Loucy (cell line): ENCODE measurements at regions not wholly inside any gene's neighbourhood (a gene's known extent, or its start where the extent isn't known, plus 50 kb on each side); places are given as distances from the start of the nearest gene placed in this dataset.

Source experiments
- H2AFZ ChIP-seq: fragments of 200-600 bp; sonication (generic); 2 replicates; pipeline ENCODE4 v1.6.0; 2016; ENCODE audit warnings: antibody characterized with exemption, mild to moderate bottlenecking, low read length, moderate library complexity
- H3F3A ChIP-seq: fragments of 200-600 bp; 2 replicates; pipeline ENCODE4 v1.6.0; 2016; ENCODE audit warnings: antibody characterized with exemption, low read depth, mild to moderate bottlenecking
- H3K27me3 ChIP-seq: fragments of 200-600 bp; sonication (generic); 2 replicates; pipeline ENCODE4 v1.6.1; 2014; ENCODE audit warnings: low read length, mild to moderate bottlenecking; ENCODE audit not compliant: insufficient read depth, poor library complexity, severe bottlenecking
- H3K36me3 ChIP-seq: fragments of 200-600 bp; sonication (generic); 2 replicates; pipeline ENCODE4 v1.6.1; 2016; ENCODE audit warnings: low read length; ENCODE audit not compliant: insufficient read depth
- H3K4me1 ChIP-seq: fragments of 200-600 bp; sonication (generic); 2 replicates; pipeline ENCODE4 v1.5.1; 2014; ENCODE audit warnings: low read length, mild to moderate bottlenecking; ENCODE audit not compliant: insufficient read depth, poor library complexity, severe bottlenecking
- H3K4me2 ChIP-seq: fragments of 200-600 bp; sonication (generic); 2 replicates; pipeline ENCODE4 v1.6.0; 2014; ENCODE audit warnings: antibody characterized with exemption, low read length, low read depth, mild to moderate bottlenecking; ENCODE audit not compliant: poor library complexity, severe bottlenecking
- H3K4me3 ChIP-seq: fragments of 200-600 bp; sonication (generic); 2 replicates; pipeline ENCODE4 v1.5.1; 2014; ENCODE audit warnings: low read length, mild to moderate bottlenecking, mixed read lengths; ENCODE audit not compliant: poor library complexity, severe bottlenecking
- H3K79me2 ChIP-seq: fragments of 200-600 bp; sonication (generic); 2 replicates; pipeline ENCODE4 v1.6.1; 2014; ENCODE audit warnings: low read length; ENCODE audit not compliant: insufficient read depth
- H3K9ac ChIP-seq: fragments of 200-600 bp; sonication (generic); 2 replicates; pipeline ENCODE4 v1.6.0; 2014; ENCODE audit warnings: mild to moderate bottlenecking, low read depth, low read length, moderate library complexity; ENCODE audit not compliant: poor library complexity, severe bottlenecking
- H3K9me2 ChIP-seq: fragments of 200-600 bp; sonication (generic); replicated peaks from 2 replicates; pipeline ENCODE4 v1.6.1; 2016; ENCODE audit warnings: low read depth, low read length, mixed read lengths
- H3K9me3 ChIP-seq: fragments of 200-600 bp; sonication (generic); 2 replicates; pipeline ENCODE4 v1.6.1; 2014; ENCODE audit warnings: mild to moderate bottlenecking, antibody characterized with exemption, low read length, low read depth; ENCODE audit not compliant: insufficient read depth
- H4K20me1 ChIP-seq: fragments of 200-600 bp; sonication (generic); 2 replicates; pipeline ENCODE4 v1.6.0; 2014; ENCODE audit warnings: antibody characterized with exemption, low read length, mild to moderate bottlenecking; ENCODE audit not compliant: insufficient read depth, poor library complexity, severe bottlenecking
- CTCF ChIP-seq: fragments of 200-600 bp; sonication (generic); conservative IDR thresholded peaks from 2 replicates; pipeline ENCODE4 v1.5.1; 2014; ENCODE audit warnings: mild to moderate bottlenecking, antibody characterized with exemption, low read length
- EZH2phosphoT487 ChIP-seq: fragments of 200-600 bp; IDR thresholded peaks from 2 replicates; pipeline ENCODE4 v1.6.1; 2018; ENCODE audit warnings: antibody characterized with exemption, mild to moderate bottlenecking, moderate library complexity, borderline replicate concordance

- H2AFZ ChIP-seq, result no peak overlapping the region
- H3K79me2 ChIP-seq, result no peaks in the 10 kb centered on the region
- H3K4me3 ChIP-seq, result no peak overlapping the region
- H3K9ac ChIP-seq, result no peak overlapping the region
- H3K27me3 ChIP-seq, result no peaks in the 10 kb centered on the region
- H3K36me3 ChIP-seq, result no peaks in the 10 kb centered on the region
- H3K9me2 ChIP-seq, result no peaks in the 10 kb centered on the region
- H3F3A ChIP-seq, result no peaks in the 10 kb centered on the region
- no peak for TF ChIP-seq CTCF
- no peak for TF ChIP-seq EZH2phosphoT487
- no peak overlapping the region for H3K4me2 ChIP-seq
- H4K20me1 ChIP-seq, result no peaks in the 10 kb centered on the region
- no peaks in the 10 kb centered on the region for H3K9me3 ChIP-seq
- H3K4me1 ChIP-seq, result no peaks in the 10 kb centered on the region
Observed at GRCh38 chr20:34180460-34181120, 60.6 kb upstream of the ASIP start.

GRCh38 chr20:34181484-34181883, 59.7 kb upstream of the ASIP start:
- H2AFZ ChIP-seq, result no peak overlapping the region

GRCh38 chr20:34185766-34186620, 55.2 kb upstream of the ASIP start:
- Histone ChIP-seq H3K9ac (no peak overlapping the region), H4K20me1 (no peaks in the 10 kb centered on the region), H3K4me3 (no peak overlapping the region), H2AFZ (no peak overlapping the region), H3K4me1 (no peaks in the 10 kb centered on the region), H3K9me3 (no peaks in the 10 kb centered on the region), H3K79me2 (no peaks in the 10 kb centered on the region), H3K36me3 (no peaks in the 10 kb centered on the region), H3K27me3 (no peaks in the 10 kb centered on the region), H3K4me2 (no peak overlapping the region), H3F3A (no peaks in the 10 kb centered on the region), H3K9me2 (no peaks in the 10 kb centered on the region)
- TF ChIP-seq EZH2phosphoT487 (no peak), CTCF (no peak)

More at GRCh38 chr20:34181484-34181883, 59.7 kb upstream of the ASIP start:
- Histone ChIP-seq H3F3A (no peaks in the 10 kb centered on the region), H3K4me2 (no peak overlapping the region), H3K27me3 (no peaks in the 10 kb centered on the region), H3K36me3 (no peaks in the 10 kb centered on the region), H4K20me1 (no peaks in the 10 kb centered on the region), H3K9ac (no peak overlapping the region), H3K79me2 (no peaks in the 10 kb centered on the region), H3K4me1 (no peaks in the 10 kb centered on the region), H3K9me3 (no peaks in the 10 kb centered on the region), H3K4me3 (no peak overlapping the region), H3K9me2 (no peaks in the 10 kb centered on the region)
- TF ChIP-seq CTCF (no peak), EZH2phosphoT487 (no peak)
